Retinal pigment epithelial cell (primary cell): ENCODE measurements at regions not wholly inside any gene's neighbourhood (a gene's known extent, or its start where the extent isn't known, plus 50 kb on each side); places are given as distances from the start of the nearest gene placed in this dataset.

ENCODE experiments used
- DNase-seq: peaks from one replicate; pipeline ENCODE4 v3.0.0-alpha.2; 2010; ENCODE audit warnings: low read depth
- H3K4me3 ChIP-seq: 2 replicates; pipeline ENCODE4 v1.5.1; 2011; ENCODE audit warnings: mild to moderate bottlenecking, low read length, control low read depth, moderate library complexity
- TF ChIP-seq, protein P1 (sequence below): conservative IDR thresholded peaks from 2 replicates; pipeline ENCODE4 v1.5.1; 2011; ENCODE audit warnings: low read depth, low read length, control low read depth, inconsistent platforms

DNA sequence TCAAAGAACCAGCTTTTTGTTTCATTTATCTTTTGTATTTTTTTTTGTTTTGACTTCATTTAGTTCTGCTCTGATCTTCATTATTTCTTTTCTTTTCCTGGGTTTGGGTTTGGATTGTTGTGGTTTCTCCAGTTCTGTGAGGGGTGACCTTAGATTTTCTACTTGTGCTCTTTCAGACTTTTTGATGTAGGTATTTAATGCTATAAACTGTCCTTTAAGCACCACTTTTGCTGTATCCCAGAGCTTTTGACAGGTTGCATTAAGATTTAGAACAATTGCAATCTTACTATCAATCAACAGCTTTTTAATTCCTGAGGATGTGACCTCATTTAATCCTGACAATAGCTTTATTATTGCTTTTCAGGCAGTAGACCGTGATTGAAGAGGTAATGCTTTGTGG lies 94.3 kb downstream of the ZNF280B start:
- H3K4me3 ChIP-seq, result no peak overlapping the region
- DNase-seq, result no peak
- TF ChIP-seq, protein P1, sequence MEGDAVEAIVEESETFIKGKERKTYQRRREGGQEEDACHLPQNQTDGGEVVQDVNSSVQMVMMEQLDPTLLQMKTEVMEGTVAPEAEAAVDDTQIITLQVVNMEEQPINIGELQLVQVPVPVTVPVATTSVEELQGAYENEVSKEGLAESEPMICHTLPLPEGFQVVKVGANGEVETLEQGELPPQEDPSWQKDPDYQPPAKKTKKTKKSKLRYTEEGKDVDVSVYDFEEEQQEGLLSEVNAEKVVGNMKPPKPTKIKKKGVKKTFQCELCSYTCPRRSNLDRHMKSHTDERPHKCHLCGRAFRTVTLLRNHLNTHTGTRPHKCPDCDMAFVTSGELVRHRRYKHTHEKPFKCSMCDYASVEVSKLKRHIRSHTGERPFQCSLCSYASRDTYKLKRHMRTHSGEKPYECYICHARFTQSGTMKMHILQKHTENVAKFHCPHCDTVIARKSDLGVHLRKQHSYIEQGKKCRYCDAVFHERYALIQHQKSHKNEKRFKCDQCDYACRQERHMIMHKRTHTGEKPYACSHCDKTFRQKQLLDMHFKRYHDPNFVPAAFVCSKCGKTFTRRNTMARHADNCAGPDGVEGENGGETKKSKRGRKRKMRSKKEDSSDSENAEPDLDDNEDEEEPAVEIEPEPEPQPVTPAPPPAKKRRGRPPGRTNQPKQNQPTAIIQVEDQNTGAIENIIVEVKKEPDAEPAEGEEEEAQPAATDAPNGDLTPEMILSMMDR, result no peak

DNA sequence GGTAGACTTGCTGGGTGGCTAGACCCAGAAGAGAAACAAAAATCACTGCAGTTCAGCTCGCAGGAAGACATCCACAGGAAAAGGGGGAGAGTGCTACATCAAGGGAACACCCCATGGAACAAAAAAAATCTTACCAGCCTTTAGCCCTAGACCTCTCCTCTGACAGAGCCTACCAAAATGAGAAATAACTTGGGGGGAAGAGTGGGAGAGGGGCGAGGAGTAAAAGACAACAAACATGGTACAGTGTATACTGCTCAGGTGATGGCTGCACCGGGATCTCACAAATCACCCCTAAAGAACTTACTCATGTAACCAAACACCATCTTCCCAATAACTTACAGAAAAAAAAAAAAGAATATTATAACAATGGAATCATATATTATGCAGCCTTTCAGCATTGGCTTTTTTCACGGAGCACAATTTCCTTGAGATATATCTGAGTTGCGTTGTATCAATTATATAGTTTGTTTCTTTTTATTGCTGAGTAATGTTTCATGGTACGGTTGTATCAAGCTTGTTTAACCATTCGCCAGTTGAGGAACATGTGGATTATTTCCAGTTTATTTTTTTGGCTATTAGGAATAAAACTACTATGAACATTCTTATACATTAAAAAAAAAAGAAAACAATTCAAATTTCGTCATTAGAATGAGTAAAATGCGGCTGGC lies 90.9 kb downstream of the ZNF280B start:
- no peak overlapping the region for H3K4me3 ChIP-seq
- TF ChIP-seq, protein P1, result no peak
- DNase-seq, result no peak

- DNase-seq, result no peak
- TF ChIP-seq, protein P1, result no peak
These were observed 90.4 kb downstream of the ZNF280B start for GRCh38 chr22:22418163-22418549.

GRCh38 chr22:22418957-22419356 lies 89.6 kb downstream of the ZNF280B start:
- TF ChIP-seq, protein P1, result no peak
- DNase-seq, result no peak
- no peak overlapping the region for H3K4me3 ChIP-seq

More at GRCh38 chr22:22418163-22418549, 90.4 kb downstream of the ZNF280B start:
- no peak overlapping the region for H3K4me3 ChIP-seq

DNA sequence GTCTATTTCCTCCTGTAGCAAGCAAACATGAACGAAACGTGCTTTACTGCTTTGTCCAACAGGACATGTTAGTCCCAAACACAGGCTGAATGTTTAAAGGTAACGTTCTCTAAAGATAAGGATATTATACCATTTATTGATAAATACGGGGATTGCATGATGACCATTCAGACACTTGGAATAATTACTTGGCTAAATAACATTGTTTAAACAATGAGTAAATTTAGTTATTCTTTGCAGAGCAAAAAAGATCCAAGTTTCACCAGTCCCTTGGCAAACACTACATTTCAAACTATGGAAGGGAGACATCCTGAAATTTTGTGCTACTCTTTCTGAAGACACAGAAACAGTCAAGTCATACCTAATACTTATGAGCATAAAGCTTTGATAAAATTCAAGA lies 88.0 kb downstream of the ZNF280B start:
- no peak overlapping the region for H3K4me3 ChIP-seq
- DNase-seq, result no peak
- TF ChIP-seq, protein P1, result no peak

- TF ChIP-seq, protein P1, result no peak
- DNase-seq, result no peak
- H3K4me3 ChIP-seq, result no peak overlapping the region
These were observed 87.2 kb downstream of the ZNF280B start for GRCh38 chr22:22421392-22421791.

GRCh38 chr22:22422629-22423112 lies 85.9 kb downstream of the ZNF280B start:
- no peak overlapping the region for H3K4me3 ChIP-seq
- TF ChIP-seq, protein P1, result peak; percentile 97
- no peak for DNase-seq
